AG04450 (cell line): ENCODE measurements at regions not wholly inside any gene's neighbourhood (a gene's known extent, or its start where the extent isn't known, plus 50 kb on each side); places are given as distances from the start of the nearest gene placed in this dataset. TPM values are rescaled to one million over a fixed set of nuclear protein-coding genes. Genes with fewer than 3 reads are reported as not detected.

Source experiments
- CTCF ChIA-PET: fragments of 300-600, 350-600 bp; formaldehyde crosslinking; extraction: SDS; loops from one replicate; lab custom pipeline; 2022; ENCODE audit warnings: antibody characterized with exemption, inconsistent platforms; lab: Charles Lee
- POLR2A ChIA-PET: fragments of 350-600 bp; formaldehyde crosslinking; extraction: SDS; loops from one replicate; lab custom pipeline; 2021; ENCODE audit warnings: antibody characterized with exemption, inconsistent platforms; lab: Yijun Ruan, JAX
- DNase-seq: peaks from one replicate; pipeline ENCODE4 v3.0.0-alpha.2; 2011; ENCODE audit warnings: low read depth, low spot score
- H3K27ac ChIP-seq: one replicate; pipeline ENCODE4 v1.5.1; 2012; ENCODE audit warnings: low read depth, low read length, control low read depth
- H3K27me3 ChIP-seq: one replicate; pipeline ENCODE4 v1.6.0; 2012; ENCODE audit warnings: low read length; ENCODE audit not compliant: control insufficient read depth, insufficient read depth
- H3K4me3 ChIP-seq: 2 replicates; pipeline ENCODE4 v1.5.1; 2011; ENCODE audit warnings: mild to moderate bottlenecking, low read depth, low read length, control low read depth
- H3K9me3 ChIP-seq: 2 replicates; pipeline ENCODE4 v1.5.1; 2012; ENCODE audit warnings: low read length; ENCODE audit not compliant: control insufficient read depth, insufficient read depth
- small RNA-seq: library from RNA; depleted of rRNA; stranded (forward); fragments of <200 nt; gene quantifications from one replicate; pipeline ENCODE3, GENCODE V24; 2012; ENCODE audit warnings: low read depth; ENCODE audit not compliant: insufficient read length
- TF ChIP-seq, protein P1 (sequence below): IDR thresholded peaks from 2 replicates; pipeline ENCODE4 v1.5.1; 2011; ENCODE audit warnings: low read depth, low read length, control low read depth, inconsistent platforms

- TF ChIP-seq, protein P1, sequence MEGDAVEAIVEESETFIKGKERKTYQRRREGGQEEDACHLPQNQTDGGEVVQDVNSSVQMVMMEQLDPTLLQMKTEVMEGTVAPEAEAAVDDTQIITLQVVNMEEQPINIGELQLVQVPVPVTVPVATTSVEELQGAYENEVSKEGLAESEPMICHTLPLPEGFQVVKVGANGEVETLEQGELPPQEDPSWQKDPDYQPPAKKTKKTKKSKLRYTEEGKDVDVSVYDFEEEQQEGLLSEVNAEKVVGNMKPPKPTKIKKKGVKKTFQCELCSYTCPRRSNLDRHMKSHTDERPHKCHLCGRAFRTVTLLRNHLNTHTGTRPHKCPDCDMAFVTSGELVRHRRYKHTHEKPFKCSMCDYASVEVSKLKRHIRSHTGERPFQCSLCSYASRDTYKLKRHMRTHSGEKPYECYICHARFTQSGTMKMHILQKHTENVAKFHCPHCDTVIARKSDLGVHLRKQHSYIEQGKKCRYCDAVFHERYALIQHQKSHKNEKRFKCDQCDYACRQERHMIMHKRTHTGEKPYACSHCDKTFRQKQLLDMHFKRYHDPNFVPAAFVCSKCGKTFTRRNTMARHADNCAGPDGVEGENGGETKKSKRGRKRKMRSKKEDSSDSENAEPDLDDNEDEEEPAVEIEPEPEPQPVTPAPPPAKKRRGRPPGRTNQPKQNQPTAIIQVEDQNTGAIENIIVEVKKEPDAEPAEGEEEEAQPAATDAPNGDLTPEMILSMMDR, result no peak
- CTCF ChIA-PET, result no interaction called here
Measured at GRCh38 chr15:24621630-24622215, 53.9 kb upstream of the NPAP1 start.

More at GRCh38 chr15:24621630-24622215, 53.9 kb upstream of the NPAP1 start:
- no peak for DNase-seq
- POLR2A ChIA-PET, result no interaction called here
- Histone ChIP-seq H3K27me3 (no peaks in the 10 kb centered on the region), H3K4me3 (no peak overlapping the region), H3K27ac (no peak overlapping the region), H3K9me3 (peaks cover 16% of the 10 kb centered on the region)

Small RNA genes in the stretch of these regions (small RNA-seq; reads per million reads assigned to genes)
- gene RNU6-741P, result not detected
